DOHH2 (cell line): ENCODE measurements at regions not wholly inside any gene's neighbourhood (a gene's known extent, or its start where the extent isn't known, plus 50 kb on each side); places are given as distances from the start of the nearest gene placed in this dataset.

Source experiments
- H3F3A ChIP-seq: fragments of 200-600 bp; sonication (generic), shearing (Covaris generic); 2 replicates; pipeline ENCODE4 v1.6.0; 2016; ENCODE audit warnings: antibody characterized with exemption, mild to moderate bottlenecking; ENCODE audit not compliant: control insufficient read depth, insufficient read depth
- H3K27ac ChIP-seq: fragments of 200-600 bp; sonication (generic); 2 replicates; pipeline ENCODE4 v1.5.1; 2014; ENCODE audit warnings: low read depth, mild to moderate bottlenecking, low read length, moderate library complexity
- H3K27me3 ChIP-seq: fragments of 200-600 bp; sonication (generic); 2 replicates; pipeline ENCODE4 v1.6.1; 2014; ENCODE audit warnings: mild to moderate bottlenecking, low read length, mixed read lengths; ENCODE audit not compliant: control insufficient read depth
- H3K36me3 ChIP-seq: fragments of 200-600 bp; sonication (generic); 2 replicates; pipeline ENCODE4 v1.6.1; 2014; ENCODE audit warnings: mild to moderate bottlenecking, low read length, moderate library complexity, mixed read lengths; ENCODE audit not compliant: control insufficient read depth
- H3K4me1 ChIP-seq: fragments of 200-600 bp; sonication (generic); 2 replicates; pipeline ENCODE4 v1.6.1; 2014; ENCODE audit warnings: mild to moderate bottlenecking, low read length, mixed read lengths; ENCODE audit not compliant: control insufficient read depth
- H3K4me2 ChIP-seq: fragments of 200-600 bp; sonication (generic); 2 replicates; pipeline ENCODE4 v1.6.0; 2014; ENCODE audit warnings: mild to moderate bottlenecking, low read length, moderate library complexity
- H3K4me3 ChIP-seq: fragments of 200-600 bp; sonication (generic); 2 replicates; pipeline ENCODE4 v1.5.1; 2014; ENCODE audit warnings: mild to moderate bottlenecking, low read length, mixed read lengths
- H3K79me2 ChIP-seq: fragments of 200-600 bp; sonication (generic); 2 replicates; pipeline ENCODE4 v1.6.1; 2014; ENCODE audit warnings: mild to moderate bottlenecking, low read length, mixed read lengths; ENCODE audit not compliant: control insufficient read depth
- H3K9me2 ChIP-seq: fragments of 200-600 bp; sonication (generic); replicated peaks from 2 replicates; pipeline ENCODE4 v1.6.1; 2014; ENCODE audit warnings: mild to moderate bottlenecking, low read length, mixed read lengths; ENCODE audit not compliant: control insufficient read depth
- H3K9me3 ChIP-seq: fragments of 200-600 bp; sonication (generic); 2 replicates; pipeline ENCODE4 v1.6.1; 2014; ENCODE audit warnings: antibody characterized with exemption, low read length, mixed read lengths; ENCODE audit not compliant: control insufficient read depth, insufficient read depth
- H4K20me1 ChIP-seq: fragments of 200-600 bp; sonication (generic); 2 replicates; pipeline ENCODE4 v1.6.0; 2014; ENCODE audit warnings: low read depth, mild to moderate bottlenecking, antibody characterized with exemption, low read length, moderate library complexity; ENCODE audit not compliant: control insufficient read depth, insufficient read depth
- CTCF ChIP-seq: fragments of 200-600 bp; sonication (generic); IDR thresholded peaks from one replicate; pipeline ENCODE4 v1.5.1; 2014; ENCODE audit warnings: antibody characterized with exemption, mild to moderate bottlenecking, low read depth, low read length; ENCODE audit not compliant: poor library complexity, severe bottlenecking
- EZH2phosphoT487 ChIP-seq: fragments of 200-600 bp; sonication (generic); IDR thresholded peaks from 2 replicates; pipeline ENCODE4 v1.6.1; 2017; ENCODE audit warnings: borderline replicate concordance, mild to moderate bottlenecking, antibody characterized with exemption, low read length, moderate library complexity, mixed read lengths

GRCh38 chr13:107234319-107235073 lies 666.6 kb upstream of the ARGLU1 start:
- Histone ChIP-seq H4K20me1 (no peaks in the 10 kb centered on the region), H3F3A (no peaks in the 10 kb centered on the region), H3K4me2 (no peak overlapping the region), H3K9me2 (no peaks in the 10 kb centered on the region), H3K79me2 (no peaks in the 10 kb centered on the region), H3K27ac (no peak overlapping the region), H3K9me3 (no peaks in the 10 kb centered on the region), H3K4me3 (no peak overlapping the region), H3K4me1 (no peaks in the 10 kb centered on the region), H3K36me3 (no peaks in the 10 kb centered on the region), H3K27me3 (no peaks in the 10 kb centered on the region)
- no peak for TF ChIP-seq EZH2phosphoT487
- no peak for TF ChIP-seq CTCF

- Histone ChIP-seq H3K27ac (no peak overlapping the region), H3F3A (no peaks in the 10 kb centered on the region), H3K36me3 (no peaks in the 10 kb centered on the region), H3K4me3 (no peak overlapping the region), H3K79me2 (no peaks in the 10 kb centered on the region), H3K9me2 (no peaks in the 10 kb centered on the region), H4K20me1 (no peaks in the 10 kb centered on the region), H3K4me1 (no peaks in the 10 kb centered on the region), H3K9me3 (no peaks in the 10 kb centered on the region), H3K27me3 (no peaks in the 10 kb centered on the region), H3K4me2 (no peak overlapping the region)
- TF ChIP-seq EZH2phosphoT487 (no peak), CTCF (no peak)
Measured at GRCh38 chr13:107233541-107233940, 665.6 kb upstream of the ARGLU1 start.

DNA sequence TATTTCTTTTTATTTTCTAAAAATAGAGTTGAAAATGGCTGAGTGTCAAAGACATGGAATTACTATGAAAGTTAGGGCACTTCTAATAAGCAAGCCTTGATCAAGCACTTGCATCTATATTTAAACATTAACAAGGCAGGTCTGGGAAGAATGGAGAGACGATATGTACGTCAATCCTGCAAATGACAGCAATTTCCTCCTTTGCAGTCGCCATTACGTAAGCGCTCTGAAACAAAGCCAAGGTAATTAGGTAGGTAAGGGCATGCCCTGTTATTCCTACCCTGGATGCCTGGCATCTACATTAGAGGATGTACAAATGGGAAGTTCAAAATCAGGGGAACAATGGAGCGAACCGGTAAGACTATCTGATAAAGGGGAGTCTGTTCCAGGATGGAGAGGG lies 664.0 kb upstream of the ARGLU1 start:
- H3K27me3 ChIP-seq = no peaks in the 10 kb centered on the region
- no peaks in the 10 kb centered on the region for H3F3A ChIP-seq
- no peaks in the 10 kb centered on the region for H3K9me3 ChIP-seq
- TF ChIP-seq CTCF (no peak), EZH2phosphoT487 (no peak)
- no peak overlapping the region for H3K4me3 ChIP-seq
- no peak overlapping the region for H3K4me2 ChIP-seq
- H4K20me1 ChIP-seq = no peaks in the 10 kb centered on the region
- no peak overlapping the region for H3K27ac ChIP-seq
- H3K9me2 ChIP-seq = no peaks in the 10 kb centered on the region
- no peaks in the 10 kb centered on the region for H3K36me3 ChIP-seq
- no peaks in the 10 kb centered on the region for H3K79me2 ChIP-seq
- H3K4me1 ChIP-seq = no peaks in the 10 kb centered on the region
